GM12878 (cell line): ENCODE measurements at regions not wholly inside any gene's neighbourhood (a gene's known extent, or its start where the extent isn't known, plus 50 kb on each side); places are given as distances from the start of the nearest gene placed in this dataset.

ENCODE experiments used
- ATAC-seq: fragments of 200-7000 bp; cut with Tn5 transposase; 3 replicates; pipeline ENCODE4 v1.9.1; 2020; ENCODE audit warnings: mild to moderate bottlenecking, moderate library complexity
- BruUV-seq: library from RNA; stranded (reverse); fragments of 400-500 nt; replicated peaks from 2 replicates; lab custom pipeline; 2021; lab: Mats Ljungman, UMichigan
- CTCF ChIA-PET: fragments of 300-600 bp; sonication (Branson Sonifier 250); formaldehyde crosslinking; extraction: SDS; loops from one replicate; lab custom pipeline; 2021; ENCODE audit warnings: inconsistent platforms; lab: Yijun Ruan, JAX
- POLR2A ChIA-PET: fragments of 350-600 bp; formaldehyde crosslinking; extraction: SDS; loops from one replicate; lab custom pipeline; 2021; ENCODE audit warnings: inconsistent platforms; lab: Charles Lee
- RAD21 ChIA-PET: fragments of 300-600 bp; sonication (Branson Sonifier 250); formaldehyde crosslinking; loops from one replicate; lab custom pipeline; 2023; ENCODE audit warnings: antibody characterized with exemption; ENCODE audit not compliant: unreplicated experiment; lab: Charles Lee
- SMC1A ChIA-PET: fragments of 300-600 bp; sonication (Branson Sonifier 250); formaldehyde crosslinking; loops from one replicate; lab custom pipeline; 2023; ENCODE audit not compliant: unreplicated experiment, uncharacterized antibody; lab: Charles Lee
- DNase-seq: peaks from one replicate; pipeline ENCODE4 v3.0.0-alpha.2; 2011; ENCODE audit warnings: low read depth, low spot score
- FAIRE-seq: peaks from 3 replicates; lab custom pipeline; 2011; peaks lifted over from hg19 to GRCh38; lab: Jason Lieb, UNC
- H2AFZ ChIP-seq: 2 replicates; pipeline ENCODE4 v1.6.0; 2011; ENCODE audit warnings: low read depth, low read length, control low read depth; ENCODE audit not compliant: control insufficient read depth
- H3K27ac ChIP-seq: 2 replicates; pipeline ENCODE4 v1.5.1; 2011; ENCODE audit warnings: control low read depth; ENCODE audit not compliant: control insufficient read depth, insufficient read depth
- H3K27me3 ChIP-seq, 2 experiments: replicated peaks in 1 of 2; 2 replicates each; pipeline versions ENCODE4 v1.6.0 to v1.6.1; 2011; ENCODE audit warnings: low read length in 1 of 2; ENCODE audit not compliant: control insufficient read depth in 2 of 2, insufficient read depth in 2 of 2
- H3K36me3 ChIP-seq, 2 experiments: 2 replicates each; pipeline ENCODE4 v1.5.1; 2011; ENCODE audit warnings: low read length in 1 of 2; ENCODE audit not compliant: control insufficient read depth in 2 of 2, insufficient read depth in 2 of 2
- H3K4me1 ChIP-seq: 2 replicates; pipeline ENCODE4 v1.6.1; 2011; ENCODE audit warnings: mild to moderate bottlenecking, low read length, moderate library complexity, mixed read lengths; ENCODE audit not compliant: control insufficient read depth, insufficient read depth
- H3K4me2 ChIP-seq: 2 replicates; pipeline ENCODE4 v1.6.0; 2011; ENCODE audit warnings: control low read depth; ENCODE audit not compliant: control insufficient read depth, insufficient read depth
- H3K4me3 ChIP-seq: fragments of 200-600 bp; sonication (generic); 2 replicates; pipeline ENCODE4 v1.5.1; 2016
- H3K79me2 ChIP-seq: 2 replicates; pipeline ENCODE4 v1.6.0; 2011; ENCODE audit warnings: low read length; ENCODE audit not compliant: control insufficient read depth, insufficient read depth
- H3K9ac ChIP-seq: 2 replicates; pipeline ENCODE4 v1.8.0; 2011; ENCODE audit warnings: low read length, control low read depth, mixed read lengths; ENCODE audit not compliant: control insufficient read depth, insufficient read depth
- H3K9me3 ChIP-seq: replicated peaks from 3 replicates; pipeline ENCODE4 v1.5.1; 2011; ENCODE audit warnings: mild to moderate bottlenecking, low read length; ENCODE audit not compliant: control insufficient read depth, insufficient read depth
- H4K20me1 ChIP-seq: 2 replicates; pipeline ENCODE4 v1.6.0; 2011; ENCODE audit not compliant: control insufficient read depth, insufficient read depth
- ATF7 ChIP-seq: fragments of 450-650 bp; IDR thresholded peaks from 2 replicates; pipeline ENCODE4 v1.6.1; 2016; ENCODE audit warnings: low read depth, mild to moderate bottlenecking
- BMI1 ChIP-seq: fragments of 450-650 bp; IDR thresholded peaks from 2 replicates; pipeline ENCODE4 v1.6.1; 2016; ENCODE audit warnings: mild to moderate bottlenecking, moderate library complexity, borderline replicate concordance
- CBFB ChIP-seq: IDR thresholded peaks from 2 replicates; pipeline ENCODE4 v1.6.1; 2016; ENCODE audit warnings: antibody characterized with exemption, low read depth
- CEBPB ChIP-seq, 2 experiments: fragments of 150-350 bp in 1 of 2; IDR thresholded peaks; 2 replicates each; pipeline ENCODE4 v1.6.1; 2012 to 2014; ENCODE audit warnings: low read depth in 2 of 2, low read length in 2 of 2, borderline replicate concordance in 1 of 2, inconsistent platforms in 1 of 2
- GATAD2B ChIP-seq: fragments of 450-650 bp; conservative IDR thresholded peaks from 2 replicates; pipeline ENCODE4 v1.6.1; 2017; ENCODE audit warnings: low read depth, mild to moderate bottlenecking, moderate library complexity
- HDAC6 ChIP-seq: fragments of 200-600 bp; sonication (generic); IDR thresholded peaks from one replicate; pipeline ENCODE4 v1.8.0; 2017; ENCODE audit warnings: antibody characterized with exemption; ENCODE audit not compliant: unreplicated experiment
- JUNB ChIP-seq: IDR thresholded peaks from 2 replicates; pipeline ENCODE4 v1.6.1; 2016; ENCODE audit warnings: antibody characterized with exemption, mild to moderate bottlenecking
- PML ChIP-seq: IDR thresholded peaks from 2 replicates; pipeline ENCODE4 v1.6.1; 2012; ENCODE audit warnings: low read length, inconsistent platforms
- RFX5 ChIP-seq: IDR thresholded peaks from 2 replicates; pipeline ENCODE4 v1.6.1; 2011; ENCODE audit warnings: low read depth, low read length, improper control_type of control experiment
- SMC3 ChIP-seq: IDR thresholded peaks from 2 replicates; pipeline ENCODE4 v1.6.1; 2011; ENCODE audit warnings: low read length, improper control_type of control experiment, borderline replicate concordance
- SUZ12 ChIP-seq: fragments of 200-600 bp; sonication (generic); IDR thresholded peaks from one replicate; pipeline ENCODE4 v1.6.1; 2018; ENCODE audit warnings: antibody characterized with exemption, mild to moderate bottlenecking; ENCODE audit not compliant: unreplicated experiment
- TCF7 ChIP-seq: IDR thresholded peaks from 2 replicates; pipeline ENCODE4 v1.6.1; 2014; ENCODE audit warnings: antibody characterized with exemption, borderline replicate concordance
- YY1 ChIP-seq: IDR thresholded peaks from 2 replicates; pipeline ENCODE4 v1.6.1; 2011; ENCODE audit warnings: low read depth, mild to moderate bottlenecking, low read length
- ZNF24 ChIP-seq: fragments of 450-650 bp; IDR thresholded peaks from 2 replicates; pipeline ENCODE4 v1.6.1; 2017; ENCODE audit warnings: antibody characterized with exemption, mild to moderate bottlenecking
- ZNF687 ChIP-seq: fragments of 450-650 bp; IDR thresholded peaks from 2 replicates; pipeline ENCODE4 v1.6.1; 2017; ENCODE audit warnings: mild to moderate bottlenecking, moderate library complexity
- ZSCAN29 ChIP-seq: fragments of 450-650 bp; IDR thresholded peaks from 2 replicates; pipeline ENCODE4 v1.6.1; 2017; ENCODE audit warnings: mild to moderate bottlenecking, moderate library complexity
- WGBS: methylation state at CpG from one replicate; pipeline ENCODE4 v1.1.6; 2016; ENCODE audit warnings: low lambda C conversion rate; ENCODE audit not compliant: insufficient replicate concordance, insufficient coverage; ENCODE audit errors: missing lambda C conversion rate; 5-methylcytosine and 5-hydroxymethylcytosine counted together
- in situ Hi-C: fragments of 300-500 bp; cut with MboI; formaldehyde crosslinking; loops from 9 replicates; pipeline ENCODE4 v1.14.3; 2018; ENCODE audit warnings: mixed read lengths
- intact Hi-C: fragments of 100-400 bp; cut with micrococcal nuclease; formaldehyde crosslinking; loops from one replicate; pipeline ENCODE4 v1.14.2; 2022; ENCODE audit not compliant: unreplicated experiment
- TF ChIP-seq, protein P1 (sequence below): IDR thresholded peaks from 2 replicates; pipeline ENCODE4 v1.6.1; 2011; ENCODE audit warnings: mild to moderate bottlenecking, low read depth, low read length, moderate library complexity; ENCODE audit not compliant: insufficient replicate concordance

GRCh38 chr12:24645254-24645653 is 303.6 kb downstream of the BCAT1 start (continued):
- TF ChIP-seq BMI1, result no peak
- TF ChIP-seq ZNF24, result no peak
- TF ChIP-seq HDAC6, result no peak
- no peak for TF ChIP-seq ZNF687
- no peak for TF ChIP-seq CBFB
- TF ChIP-seq SUZ12, result no peak

GRCh38 chr12:24643120-24644119 is 305.5 kb downstream of the BCAT1 start:
- Histone ChIP-seq H3K27ac (no peak overlapping the region), H3K79me2 (no peaks in the 10 kb centered on the region), H4K20me1 (no peaks in the 10 kb centered on the region), H3K27me3 (no peaks in the 10 kb centered on the region; a peak in 1 of 4 replicates), H3K4me3 (no peak overlapping the region), H3K4me1 (no peaks in the 10 kb centered on the region), H3K9me3 (no peaks in the 10 kb centered on the region), H2AFZ (no peak overlapping the region), H3K4me2 (no peak overlapping the region), H3K9ac (no peak overlapping the region), H3K36me3 (no peaks in the 10 kb centered on the region)
- WGBS, result 10% methylated on average over 4 of the region's 4 CpGs
- CTCF ChIA-PET, result no interaction called here
- no TSS peak for BruUV-seq
- RAD21 ChIA-PET, result no interaction called here
- FAIRE-seq, result no peak
- intact Hi-C loops (no loop called here), in situ Hi-C loops (no loop called here)
- SMC1A ChIA-PET, result interaction anchor here (0.6 to 0.9 kb wide), 2 partner anchors 11 to 62 kb away, joined by 3 to 4 read pairs; no protein-coding TSS in a partner anchor
- ATAC-seq, result no peak
- POLR2A ChIA-PET, result no interaction called here
- DNase-seq, result no peak
- no peak for TF ChIP-seq YY1
- no peak for TF ChIP-seq ZSCAN29
- no peak for TF ChIP-seq PML
- TF ChIP-seq CEBPB (IDR thresholded peaks at IDR 0.05; ENCODE audit: borderline replicate concordance in 1 of 2, low read depth in 2 of 2, low read length in 2 of 2), result no peak
- TF ChIP-seq GATAD2B, result no peak
- no peak for TF ChIP-seq JUNB
- no peak for TF ChIP-seq TCF7
- TF ChIP-seq RFX5, result no peak
- TF ChIP-seq, protein P1, sequence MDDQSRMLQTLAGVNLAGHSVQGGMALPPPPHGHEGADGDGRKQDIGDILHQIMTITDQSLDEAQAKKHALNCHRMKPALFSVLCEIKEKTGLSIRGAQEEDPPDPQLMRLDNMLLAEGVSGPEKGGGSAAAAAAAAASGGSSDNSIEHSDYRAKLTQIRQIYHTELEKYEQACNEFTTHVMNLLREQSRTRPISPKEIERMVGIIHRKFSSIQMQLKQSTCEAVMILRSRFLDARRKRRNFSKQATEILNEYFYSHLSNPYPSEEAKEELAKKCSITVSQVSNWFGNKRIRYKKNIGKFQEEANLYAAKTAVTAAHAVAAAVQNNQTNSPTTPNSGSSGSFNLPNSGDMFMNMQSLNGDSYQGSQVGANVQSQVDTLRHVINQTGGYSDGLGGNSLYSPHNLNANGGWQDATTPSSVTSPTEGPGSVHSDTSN, result no peak
- no peak for TF ChIP-seq ATF7
- no peak for TF ChIP-seq SMC3
